ENCODE measurements at regions not wholly inside any gene's neighbourhood (a gene's known extent, or its start where the extent isn't known, plus 50 kb on each side); places are given as distances from the start of the nearest gene placed in this dataset.
"Not testable (repeated sequence)": the region's sequence is repeated elsewhere in the genome, so short reads cannot be mapped to it uniquely, and the experiment has no call there.

DNA sequence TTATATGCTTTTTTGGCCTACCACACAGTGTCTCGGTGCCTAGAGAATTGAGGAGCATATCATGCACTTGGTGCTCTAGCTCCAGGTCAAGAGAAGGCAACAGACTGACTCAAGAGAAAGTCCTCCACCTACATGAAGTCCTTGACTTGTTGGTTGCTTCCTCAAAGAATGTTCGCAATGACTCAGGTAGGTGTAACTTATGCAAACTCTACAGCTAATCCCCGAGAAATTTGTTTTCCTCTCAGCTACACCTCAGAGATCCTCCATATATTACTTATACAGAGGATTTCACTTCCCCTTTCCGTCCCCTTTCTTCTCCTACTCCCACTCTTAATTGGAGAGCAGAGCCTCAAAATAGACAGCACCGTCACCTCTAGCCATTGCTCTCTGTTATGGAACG, 1013.1 kb downstream of the KCNMA1 start:
- no peak for DNase-seq (ENCODE audit: low read depth)
- H3K4me3 ChIP-seq (ENCODE audit: low read depth, low read length), result no peak overlapping the region
- TF ChIP-seq, protein P1, sequence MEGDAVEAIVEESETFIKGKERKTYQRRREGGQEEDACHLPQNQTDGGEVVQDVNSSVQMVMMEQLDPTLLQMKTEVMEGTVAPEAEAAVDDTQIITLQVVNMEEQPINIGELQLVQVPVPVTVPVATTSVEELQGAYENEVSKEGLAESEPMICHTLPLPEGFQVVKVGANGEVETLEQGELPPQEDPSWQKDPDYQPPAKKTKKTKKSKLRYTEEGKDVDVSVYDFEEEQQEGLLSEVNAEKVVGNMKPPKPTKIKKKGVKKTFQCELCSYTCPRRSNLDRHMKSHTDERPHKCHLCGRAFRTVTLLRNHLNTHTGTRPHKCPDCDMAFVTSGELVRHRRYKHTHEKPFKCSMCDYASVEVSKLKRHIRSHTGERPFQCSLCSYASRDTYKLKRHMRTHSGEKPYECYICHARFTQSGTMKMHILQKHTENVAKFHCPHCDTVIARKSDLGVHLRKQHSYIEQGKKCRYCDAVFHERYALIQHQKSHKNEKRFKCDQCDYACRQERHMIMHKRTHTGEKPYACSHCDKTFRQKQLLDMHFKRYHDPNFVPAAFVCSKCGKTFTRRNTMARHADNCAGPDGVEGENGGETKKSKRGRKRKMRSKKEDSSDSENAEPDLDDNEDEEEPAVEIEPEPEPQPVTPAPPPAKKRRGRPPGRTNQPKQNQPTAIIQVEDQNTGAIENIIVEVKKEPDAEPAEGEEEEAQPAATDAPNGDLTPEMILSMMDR (IDR thresholded peaks at IDR 0.05; ENCODE audit: control insufficient read depth, extremely low read depth, insufficient read depth), result no peak

DNA sequence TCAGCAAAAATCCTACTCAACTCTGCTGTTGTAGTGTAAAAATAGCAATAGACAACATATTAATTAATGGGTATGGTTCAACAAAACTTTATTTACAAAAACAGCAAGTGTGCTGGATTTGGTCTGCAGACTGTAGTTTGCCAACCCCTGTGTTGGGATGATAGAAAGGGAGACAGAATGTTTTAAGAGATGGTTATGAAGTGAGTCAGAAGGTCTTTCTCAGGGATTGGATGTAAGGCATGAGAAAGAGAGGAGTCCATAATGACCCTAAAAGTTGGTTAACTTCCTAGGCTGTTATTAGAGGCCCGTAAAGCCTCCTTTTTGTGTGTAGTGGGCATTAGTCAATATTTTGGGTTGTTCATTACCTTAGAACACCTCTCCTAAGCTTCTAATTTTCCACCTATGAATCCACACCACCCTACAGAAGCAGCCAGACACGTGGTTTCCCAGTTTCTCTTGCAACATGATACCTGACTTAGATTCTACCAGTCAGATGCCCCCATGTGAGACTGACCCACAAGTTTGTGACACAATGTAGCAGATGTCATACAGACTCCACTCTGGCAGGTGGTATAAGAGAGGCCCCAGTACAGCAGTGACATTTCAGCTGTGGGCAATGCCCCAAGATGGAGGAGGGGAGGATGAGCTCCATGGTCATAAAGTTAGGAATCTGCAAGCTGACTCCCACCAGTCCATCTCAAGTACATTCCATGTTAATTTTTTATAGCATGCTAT, 1015.6 kb downstream of the KCNMA1 start:
- DNase-seq (ENCODE audit: low read depth), result no peak
- TF ChIP-seq, protein P1 (IDR thresholded peaks at IDR 0.05; ENCODE audit: control insufficient read depth, extremely low read depth, insufficient read depth), result no peak
- no peak overlapping the region for H3K4me3 ChIP-seq (ENCODE audit: low read depth, low read length)

DNA sequence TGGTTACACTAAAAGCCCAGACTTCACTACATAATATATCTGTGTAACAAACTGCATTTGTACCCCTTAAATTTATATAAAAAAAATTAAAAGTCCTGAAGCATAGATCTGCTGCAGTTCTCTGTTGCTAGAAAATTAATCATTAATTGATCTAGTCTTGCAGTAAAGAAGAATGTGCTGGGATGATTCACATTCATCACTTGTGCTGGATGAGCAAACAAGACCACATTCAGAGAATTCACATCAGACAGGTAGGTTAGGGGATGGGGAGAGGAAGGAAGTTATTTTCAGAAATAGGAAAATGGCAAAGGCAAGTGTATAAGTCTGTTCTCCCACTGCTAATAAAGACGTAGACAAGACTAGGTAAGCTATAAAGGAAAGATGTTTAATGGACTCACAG, 1019.0 kb downstream of the KCNMA1 start:
- H3K4me3 ChIP-seq (ENCODE audit: low read depth, low read length), result no peak overlapping the region
- no peak for DNase-seq (ENCODE audit: low read depth)
- TF ChIP-seq, protein P1 (IDR thresholded peaks at IDR 0.05; ENCODE audit: control insufficient read depth, extremely low read depth, insufficient read depth), result no peak

DNA sequence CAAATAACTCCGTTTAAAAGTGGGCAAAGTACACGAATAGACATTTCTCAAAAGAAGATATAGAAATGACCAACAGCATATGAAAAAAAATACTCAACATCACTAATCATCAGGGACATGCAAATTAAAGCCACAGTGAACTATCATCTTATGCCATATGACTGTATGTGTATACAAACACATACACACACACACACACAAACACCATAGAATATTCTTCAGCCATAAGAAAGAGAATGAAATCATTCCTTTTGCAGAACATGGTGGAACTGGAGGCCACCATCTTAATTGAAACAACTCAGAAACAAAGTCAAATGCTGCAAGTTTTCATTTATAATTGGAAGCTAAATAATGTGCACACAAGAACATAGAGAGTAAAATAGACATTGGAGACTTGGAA, 1019.4 kb downstream of the KCNMA1 start:
- no peak overlapping the region for H3K4me3 ChIP-seq (ENCODE audit: low read depth, low read length)
- TF ChIP-seq, protein P1 (IDR thresholded peaks at IDR 0.05; ENCODE audit: control insufficient read depth, extremely low read depth, insufficient read depth), result no peak
- no peak for DNase-seq (ENCODE audit: low read depth)

DNA sequence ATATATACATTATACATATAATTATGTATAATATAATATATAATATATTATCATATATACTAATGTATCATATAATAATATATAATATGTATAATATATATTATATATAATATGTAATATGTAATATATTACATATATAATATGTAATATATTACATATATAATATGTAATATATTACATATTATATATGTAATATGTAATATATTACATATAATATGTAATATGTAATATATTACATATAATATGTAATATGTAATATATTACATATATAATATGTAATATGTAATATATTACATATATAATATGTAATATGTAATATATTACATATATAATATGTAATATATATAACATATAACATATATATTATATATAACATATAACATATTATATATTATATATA, 1020.9 kb downstream of the KCNMA1 start:
- H3K4me3 ChIP-seq (ENCODE audit: low read depth, low read length); DNase-seq (ENCODE audit: low read depth): not testable (repeated sequence)

DNA sequence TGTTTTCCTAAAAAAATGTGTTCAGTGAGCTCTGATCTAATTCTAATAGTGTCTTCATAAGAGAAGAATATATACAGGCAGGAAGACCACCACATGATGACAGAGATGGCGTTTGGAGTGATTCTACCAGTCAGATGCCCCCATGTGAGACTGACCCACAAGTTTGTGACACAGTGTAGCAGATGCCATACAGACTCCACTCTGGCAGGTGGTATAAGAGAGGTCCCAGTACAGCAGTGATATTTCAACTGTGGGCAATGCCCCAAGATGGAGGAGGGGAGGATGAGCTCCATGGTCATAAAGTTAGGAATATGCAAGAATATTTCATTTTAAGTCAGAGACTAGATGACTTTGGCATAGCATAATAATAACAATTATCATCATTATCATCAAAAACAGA, 1022.6 kb downstream of the KCNMA1 start:
- no peak for DNase-seq (ENCODE audit: low read depth)
- H3K4me3 ChIP-seq (ENCODE audit: low read depth, low read length), result no peak overlapping the region
- TF ChIP-seq, protein P1 (IDR thresholded peaks at IDR 0.05; ENCODE audit: control insufficient read depth, extremely low read depth, insufficient read depth), result no peak

Data from LNCaP clone FGC (cell line).